RWPE2 (cell line): ENCODE measurements at regions not wholly inside any gene's neighbourhood (a gene's known extent, or its start where the extent isn't known, plus 50 kb on each side); places are given as distances from the start of the nearest gene placed in this dataset.

ENCODE experiments used
- ATAC-seq: fragments of 200-7000 bp; cut with Tn5 transposase; 3 replicates; pipeline ENCODE4 v1.9.1; 2021; ENCODE audit warnings: low read depth
- DNase-seq: peaks from one replicate; pipeline ENCODE4 v3.0.0-alpha.2; 2020; ENCODE audit warnings: low spot score
- H3K27ac ChIP-seq: fragments of 450-650 bp; 2 replicates; pipeline ENCODE4 v1.5.1; 2017; ENCODE audit warnings: mild to moderate bottlenecking; ENCODE audit not compliant: poor library complexity, severe bottlenecking
- H3K27me3 ChIP-seq: fragments of 250-450 bp; sonication (Bioruptor Pico); 2 replicates; pipeline ENCODE4 v1.5.1; 2021; ENCODE audit warnings: mild to moderate bottlenecking, moderate library complexity; ENCODE audit not compliant: insufficient read depth, poor library complexity, severe bottlenecking
- H3K36me3 ChIP-seq: fragments of 250-450 bp; sonication (Bioruptor Pico); 2 replicates; pipeline ENCODE4 v1.5.1; 2020; ENCODE audit warnings: low read depth, mild to moderate bottlenecking, moderate library complexity
- H3K4me1 ChIP-seq: fragments of 250-450 bp; sonication (Bioruptor Pico); 2 replicates; pipeline ENCODE4 v1.5.1; 2021; ENCODE audit warnings: mild to moderate bottlenecking, moderate library complexity; ENCODE audit not compliant: insufficient read depth, poor library complexity, severe bottlenecking
- H3K4me3 ChIP-seq: fragments of 250-450 bp; sonication (Bioruptor Pico); 2 replicates; pipeline ENCODE4 v1.5.1; 2021; ENCODE audit warnings: mild to moderate bottlenecking, moderate library complexity; ENCODE audit not compliant: severe bottlenecking
- H3K9me3 ChIP-seq: fragments of 250-450 bp; sonication (Bioruptor Pico); 2 replicates; pipeline ENCODE4 v1.5.1; 2021; ENCODE audit warnings: mild to moderate bottlenecking, moderate library complexity; ENCODE audit not compliant: severe bottlenecking
- TF ChIP-seq, protein P1 (sequence below): fragments of 450-650 bp; IDR thresholded peaks from one replicate; pipeline ENCODE4 v1.5.1; 2017; ENCODE audit warnings: mild to moderate bottlenecking, moderate library complexity; ENCODE audit not compliant: poor library complexity, severe bottlenecking

DNA sequence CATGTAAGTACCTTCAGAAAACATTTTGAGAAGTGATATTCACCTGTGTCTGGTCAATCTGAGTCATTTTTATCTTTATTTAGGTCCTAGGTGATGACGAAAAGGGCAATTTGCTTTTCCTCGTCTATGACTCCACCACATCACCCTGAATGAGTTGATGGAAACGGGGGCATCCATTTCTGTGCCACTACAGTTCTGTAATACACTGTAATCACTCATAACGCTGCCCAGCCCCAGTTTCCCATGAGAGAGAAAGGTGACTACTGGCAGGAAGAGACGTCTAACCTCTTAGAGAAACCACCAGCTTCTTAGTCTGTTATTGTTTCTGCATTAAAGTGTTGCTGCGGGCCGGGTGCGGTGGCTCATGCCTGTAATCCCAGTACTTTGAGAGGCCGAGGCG is 205.3 kb upstream of the MKLN1 start:
- no peak overlapping the region for H3K27ac ChIP-seq
- no peak overlapping the region for H3K4me3 ChIP-seq
- ATAC-seq (no peak), DNase-seq (no peak)
- no peaks in the 10 kb centered on the region for H3K9me3 ChIP-seq
- H3K36me3 ChIP-seq = no peaks in the 10 kb centered on the region
- no peaks in the 10 kb centered on the region for H3K4me1 ChIP-seq
- TF ChIP-seq, protein P1, sequence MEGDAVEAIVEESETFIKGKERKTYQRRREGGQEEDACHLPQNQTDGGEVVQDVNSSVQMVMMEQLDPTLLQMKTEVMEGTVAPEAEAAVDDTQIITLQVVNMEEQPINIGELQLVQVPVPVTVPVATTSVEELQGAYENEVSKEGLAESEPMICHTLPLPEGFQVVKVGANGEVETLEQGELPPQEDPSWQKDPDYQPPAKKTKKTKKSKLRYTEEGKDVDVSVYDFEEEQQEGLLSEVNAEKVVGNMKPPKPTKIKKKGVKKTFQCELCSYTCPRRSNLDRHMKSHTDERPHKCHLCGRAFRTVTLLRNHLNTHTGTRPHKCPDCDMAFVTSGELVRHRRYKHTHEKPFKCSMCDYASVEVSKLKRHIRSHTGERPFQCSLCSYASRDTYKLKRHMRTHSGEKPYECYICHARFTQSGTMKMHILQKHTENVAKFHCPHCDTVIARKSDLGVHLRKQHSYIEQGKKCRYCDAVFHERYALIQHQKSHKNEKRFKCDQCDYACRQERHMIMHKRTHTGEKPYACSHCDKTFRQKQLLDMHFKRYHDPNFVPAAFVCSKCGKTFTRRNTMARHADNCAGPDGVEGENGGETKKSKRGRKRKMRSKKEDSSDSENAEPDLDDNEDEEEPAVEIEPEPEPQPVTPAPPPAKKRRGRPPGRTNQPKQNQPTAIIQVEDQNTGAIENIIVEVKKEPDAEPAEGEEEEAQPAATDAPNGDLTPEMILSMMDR = no peak
- no peaks in the 10 kb centered on the region for H3K27me3 ChIP-seq

DNA sequence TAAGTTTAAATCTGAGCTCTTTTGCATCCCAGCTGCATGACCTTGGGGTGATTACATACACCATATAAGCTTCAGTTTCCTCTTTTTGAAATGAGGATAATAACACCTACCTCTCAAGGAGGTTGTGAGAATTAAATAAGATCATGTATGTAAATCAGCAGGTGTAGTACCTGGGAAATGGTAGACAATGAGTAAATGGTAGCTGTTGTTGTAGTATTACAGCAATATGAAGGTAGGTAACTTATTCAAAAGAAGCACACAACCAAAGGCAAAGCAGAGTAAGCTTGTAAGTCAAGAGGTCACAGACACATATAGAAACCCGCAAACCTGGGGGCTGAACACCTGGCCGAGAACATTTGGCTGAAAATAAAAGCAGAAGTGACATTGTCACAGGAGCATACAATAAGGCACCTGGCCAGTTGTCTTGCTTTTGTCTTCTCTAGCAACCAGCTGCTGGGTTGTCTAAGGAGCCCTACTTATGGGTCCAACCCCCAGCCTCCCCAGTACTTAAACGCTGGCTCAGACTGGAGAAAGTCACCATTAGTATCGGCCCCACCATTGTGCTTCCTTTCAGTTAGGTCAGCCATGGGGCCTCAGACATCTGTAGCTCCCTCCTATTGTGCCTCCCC is 203.6 kb upstream of the MKLN1 start:
- ATAC-seq (no peak), DNase-seq (no peak)
- no peak overlapping the region for H3K27ac ChIP-seq
- no peaks in the 10 kb centered on the region for H3K27me3 ChIP-seq
- no peaks in the 10 kb centered on the region for H3K36me3 ChIP-seq
- H3K4me1 ChIP-seq = no peaks in the 10 kb centered on the region
- H3K9me3 ChIP-seq = no peaks in the 10 kb centered on the region
- no peak overlapping the region for H3K4me3 ChIP-seq
- TF ChIP-seq, protein P1 = no peak

DNA sequence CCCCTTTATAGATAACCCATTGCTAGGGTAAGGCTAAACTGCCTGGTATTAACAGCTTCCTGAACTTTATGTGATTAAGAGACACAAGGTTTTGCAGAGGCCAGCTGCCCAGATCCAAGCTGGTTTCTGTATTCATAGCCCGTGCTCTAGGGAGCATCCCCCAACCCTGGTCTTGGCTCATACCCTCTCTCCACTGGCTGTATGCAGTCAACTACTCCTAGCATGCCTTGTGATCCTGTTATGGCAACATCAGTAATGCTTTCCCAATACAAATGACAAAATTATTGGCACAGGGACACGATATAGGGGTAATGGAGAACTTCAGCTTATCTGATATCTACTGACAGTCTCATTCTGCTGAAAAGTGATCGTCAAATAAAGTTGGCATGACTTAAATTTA is 202.8 kb upstream of the MKLN1 start:
- H3K27me3 ChIP-seq = no peaks in the 10 kb centered on the region
- TF ChIP-seq, protein P1 = no peak
- H3K36me3 ChIP-seq = no peaks in the 10 kb centered on the region
- H3K4me3 ChIP-seq = no peak overlapping the region
- no peaks in the 10 kb centered on the region for H3K9me3 ChIP-seq
- no peak for ATAC-seq
- H3K4me1 ChIP-seq = no peaks in the 10 kb centered on the region
- no peak overlapping the region for H3K27ac ChIP-seq
- DNase-seq = no peak

DNA sequence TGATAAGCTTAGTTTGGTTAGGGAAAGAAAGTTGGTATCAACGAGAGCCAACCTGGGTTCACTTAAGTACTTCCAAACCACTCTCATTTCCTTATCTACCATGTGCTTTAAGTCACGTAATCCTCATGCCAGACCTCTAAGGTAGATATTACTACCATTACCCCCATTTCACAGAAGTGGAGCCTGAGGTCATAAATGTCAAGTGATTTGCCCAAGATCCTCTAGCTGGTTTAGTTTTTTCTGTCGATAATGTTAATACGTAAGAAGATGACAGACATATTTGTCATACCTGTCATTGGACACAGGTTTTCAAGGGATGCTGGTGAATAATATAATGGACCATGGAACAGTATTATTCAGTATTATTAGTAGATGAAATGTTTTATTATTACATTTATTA is 197.4 kb upstream of the MKLN1 start:
- TF ChIP-seq, protein P1 = no peak
- no peaks in the 10 kb centered on the region for H3K27me3 ChIP-seq
- H3K9me3 ChIP-seq = no peaks in the 10 kb centered on the region
- no peak overlapping the region for H3K27ac ChIP-seq
- H3K36me3 ChIP-seq = no peaks in the 10 kb centered on the region
- no peak overlapping the region for H3K4me3 ChIP-seq
- DNase-seq (no peak), ATAC-seq (no peak)
- no peaks in the 10 kb centered on the region for H3K4me1 ChIP-seq

DNA sequence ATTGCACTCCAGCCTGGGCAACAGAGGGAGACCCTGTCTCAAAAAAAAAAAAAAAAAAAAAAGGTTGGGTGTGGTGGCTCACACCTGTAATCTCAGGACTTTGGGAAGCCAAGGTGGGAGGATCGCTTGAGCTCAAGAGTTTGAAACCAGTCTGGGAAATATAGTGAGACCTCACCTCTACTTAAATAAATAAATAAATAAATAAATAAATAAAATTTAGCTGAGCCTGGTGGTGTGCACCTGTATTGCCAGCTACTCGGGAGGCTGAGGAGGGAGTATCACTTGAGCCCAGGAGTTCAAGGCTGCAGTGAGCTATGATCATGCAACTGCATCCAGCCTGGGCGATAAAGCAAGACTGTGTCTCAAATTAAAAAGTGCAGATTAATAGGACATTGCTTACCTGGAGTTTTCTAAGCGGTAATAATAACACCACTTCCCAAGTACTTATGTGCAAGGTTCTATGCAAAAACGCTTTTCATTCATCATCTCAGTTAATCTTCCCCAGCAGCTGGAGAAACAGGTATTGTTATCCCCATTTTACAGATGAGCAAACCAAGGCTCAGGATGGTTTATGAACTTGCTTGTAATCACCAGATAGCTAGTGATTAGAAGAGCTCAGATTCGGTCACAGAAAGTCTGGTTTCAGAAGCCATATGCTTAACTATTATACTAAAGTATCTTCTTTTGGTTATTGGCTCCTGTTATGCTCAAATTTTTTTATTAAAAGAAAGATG is 196.5 kb upstream of the MKLN1 start:
- Histone ChIP-seq H3K4me3 (no peak overlapping the region), H3K9me3 (no peaks in the 10 kb centered on the region), H3K36me3 (no peaks in the 10 kb centered on the region), H3K4me1 (no peaks in the 10 kb centered on the region), H3K27ac (no peak overlapping the region), H3K27me3 (no peaks in the 10 kb centered on the region)
- no peak for DNase-seq
- no peak for ATAC-seq
- TF ChIP-seq, protein P1 = no peak
